ENCODE measurements at regions not wholly inside any gene's neighbourhood (a gene's known extent, or its start where the extent isn't known, plus 50 kb on each side); places are given as distances from the start of the nearest gene placed in this dataset.

- TF ChIP-seq CTCF (conservative IDR thresholded peaks at IDR 0.05; ENCODE audit: low read length): no peak
- TF ChIP-seq EZH2phosphoT487 (IDR thresholded peaks at IDR 0.05; ENCODE audit: borderline replicate concordance): no peak
Observed at GRCh38 chr3:78221796-78222195, 1181.9 kb downstream of the ROBO2 start.
